SIG-M5 treated with dmso at 0.1 percent for 504 hours (cell line): ENCODE measurements at regions not wholly inside any gene's neighbourhood (a gene's known extent, or its start where the extent isn't known, plus 50 kb on each side); places are given as distances from the start of the nearest gene placed in this dataset.
"Not testable (repeated sequence)": the region's sequence is repeated elsewhere in the genome, so short reads cannot be mapped to it uniquely, and the experiment has no call there.

ENCODE experiments used
- DNase-seq: peaks from one replicate; lab custom pipeline; 2025; ENCODE audit not compliant: unreplicated experiment; lab: John Stamatoyannopoulos, UW

GRCh38 chr3:25944329-25944728 lies 154.4 kb downstream of the OXSM start:
- DNase-seq = no peak

GRCh38 chr3:25945366-25945765 lies 155.5 kb downstream of the OXSM start:
- DNase-seq = no peak

- DNase-seq = no peak
Measured at GRCh38 chr3:25945836-25946235, 155.9 kb downstream of the OXSM start.

GRCh38 chr3:25952133-25952532 lies 162.2 kb downstream of the OXSM start:
- no peak for DNase-seq

- no peak for DNase-seq
Measured at GRCh38 chr3:25957026-25957425, 167.1 kb downstream of the OXSM start.

GRCh38 chr3:25960776-25961175 lies 170.9 kb downstream of the OXSM start:
- DNase-seq = no peak

GRCh38 chr3:25962255-25962654 lies 172.4 kb downstream of the OXSM start:
- DNase-seq = no peak

- DNase-seq = no peak
Measured at GRCh38 chr3:25964141-25964540, 174.3 kb downstream of the OXSM start.

- no peak for DNase-seq
Measured at GRCh38 chr3:25967385-25967784, 177.5 kb downstream of the OXSM start.

- no peak for DNase-seq
Measured at GRCh38 chr3:25971736-25972135, 181.8 kb downstream of the OXSM start.

GRCh38 chr3:25973122-25973521 lies 183.2 kb downstream of the OXSM start:
- DNase-seq = no peak

GRCh38 chr3:25982756-25983155 lies 192.9 kb downstream of the OXSM start:
- no peak for DNase-seq

GRCh38 chr3:25985621-25986020 lies 195.7 kb downstream of the OXSM start:
- no peak for DNase-seq

- no peak for DNase-seq
Measured at GRCh38 chr3:25992606-25993005, 202.7 kb downstream of the OXSM start.

GRCh38 chr3:26004172-26004571 lies 214.3 kb downstream of the OXSM start:
- DNase-seq = no peak

- no peak for DNase-seq
Measured at GRCh38 chr3:26011276-26011675, 221.4 kb downstream of the OXSM start.

- DNase-seq = no peak
Measured at GRCh38 chr3:26012241-26012745, 222.4 kb downstream of the OXSM start.

GRCh38 chr3:26015752-26016151 lies 225.9 kb downstream of the OXSM start:
- no peak for DNase-seq

GRCh38 chr3:26018889-26019288 lies 229.0 kb downstream of the OXSM start:
- DNase-seq = no peak

- DNase-seq = not testable (repeated sequence)
Measured at GRCh38 chr3:26024206-26024605, 234.3 kb downstream of the OXSM start.

- DNase-seq = no peak
Measured at GRCh38 chr3:26029321-26029720, 239.4 kb downstream of the OXSM start.

GRCh38 chr3:26042126-26042525 lies 252.2 kb downstream of the OXSM start:
- not testable (repeated sequence) for DNase-seq

GRCh38 chr3:26049951-26050350 lies 260.1 kb downstream of the OXSM start:
- no peak for DNase-seq

GRCh38 chr3:26050776-26051175 lies 260.9 kb downstream of the OXSM start:
- DNase-seq = no peak
